ENCODE measurements at regions not wholly inside any gene's neighbourhood (a gene's known extent, or its start where the extent isn't known, plus 50 kb on each side); places are given as distances from the start of the nearest gene placed in this dataset.
"Not testable (repeated sequence)": the region's sequence is repeated elsewhere in the genome, so short reads cannot be mapped to it uniquely, and the experiment has no call there.

- DNase-seq: no peak
Measured at GRCh38 chr2:111252436-111252835, 131.7 kb downstream of the BCL2L11 start.

GRCh38 chr2:111254916-111255315, 134.2 kb downstream of the BCL2L11 start:
- not testable (repeated sequence) for DNase-seq

GRCh38 chr2:111256628-111257027, 135.9 kb downstream of the BCL2L11 start:
- DNase-seq: not testable (repeated sequence)

- DNase-seq: not testable (repeated sequence)
Measured at GRCh38 chr2:111257607-111258006, 136.9 kb downstream of the BCL2L11 start.

GRCh38 chr2:111258318-111258717, 137.6 kb downstream of the BCL2L11 start:
- not testable (repeated sequence) for DNase-seq

- DNase-seq: not testable (repeated sequence)
Measured at GRCh38 chr2:111262627-111263379, 142.1 kb downstream of the BCL2L11 start.

- DNase-seq: not testable (repeated sequence)
Measured at GRCh38 chr2:111263380-111264017, 142.8 kb downstream of the BCL2L11 start.

GRCh38 chr2:111264956-111265355, 144.2 kb downstream of the BCL2L11 start:
- not testable (repeated sequence) for DNase-seq

- not testable (repeated sequence) for DNase-seq
Measured at GRCh38 chr2:111266556-111266955, 145.8 kb downstream of the BCL2L11 start.

GRCh38 chr2:111267038-111267437, 146.3 kb downstream of the BCL2L11 start:
- DNase-seq: not testable (repeated sequence)

GRCh38 chr2:111269761-111270323, 149.1 kb downstream of the BCL2L11 start:
- DNase-seq: not testable (repeated sequence)

- not testable (repeated sequence) for DNase-seq
Measured at GRCh38 chr2:111270569-111270968, 149.9 kb downstream of the BCL2L11 start.

- not testable (repeated sequence) for DNase-seq
Measured at GRCh38 chr2:111271647-111272304, 151.1 kb downstream of the BCL2L11 start.

- DNase-seq: not testable (repeated sequence)
Measured at GRCh38 chr2:111273007-111273406, 152.3 kb downstream of the BCL2L11 start.

GRCh38 chr2:111275047-111275853, 154.5 kb downstream of the BCL2L11 start:
- not testable (repeated sequence) for DNase-seq

- DNase-seq: not testable (repeated sequence)
Measured at GRCh38 chr2:111275854-111276171, 155.1 kb downstream of the BCL2L11 start.

- DNase-seq: not testable (repeated sequence)
Measured at GRCh38 chr2:111278133-111278532, 157.4 kb downstream of the BCL2L11 start.

GRCh38 chr2:111280709-111281286, 160.1 kb downstream of the BCL2L11 start:
- DNase-seq: not testable (repeated sequence)

- DNase-seq: not testable (repeated sequence)
Measured at GRCh38 chr2:111282162-111282561, 161.4 kb downstream of the BCL2L11 start.

- DNase-seq: not testable (repeated sequence)
Measured at GRCh38 chr2:111287646-111288568, 167.2 kb downstream of the BCL2L11 start.

GRCh38 chr2:111290370-111290769, 169.7 kb downstream of the BCL2L11 start:
- not testable (repeated sequence) for DNase-seq

All from inflammatory macrophage treated with lipopolysaccharide for 4 hours (primary cell).